ENCODE measurements at regions not wholly inside any gene's neighbourhood (a gene's known extent, or its start where the extent isn't known, plus 50 kb on each side); places are given as distances from the start of the nearest gene placed in this dataset.

DNA sequence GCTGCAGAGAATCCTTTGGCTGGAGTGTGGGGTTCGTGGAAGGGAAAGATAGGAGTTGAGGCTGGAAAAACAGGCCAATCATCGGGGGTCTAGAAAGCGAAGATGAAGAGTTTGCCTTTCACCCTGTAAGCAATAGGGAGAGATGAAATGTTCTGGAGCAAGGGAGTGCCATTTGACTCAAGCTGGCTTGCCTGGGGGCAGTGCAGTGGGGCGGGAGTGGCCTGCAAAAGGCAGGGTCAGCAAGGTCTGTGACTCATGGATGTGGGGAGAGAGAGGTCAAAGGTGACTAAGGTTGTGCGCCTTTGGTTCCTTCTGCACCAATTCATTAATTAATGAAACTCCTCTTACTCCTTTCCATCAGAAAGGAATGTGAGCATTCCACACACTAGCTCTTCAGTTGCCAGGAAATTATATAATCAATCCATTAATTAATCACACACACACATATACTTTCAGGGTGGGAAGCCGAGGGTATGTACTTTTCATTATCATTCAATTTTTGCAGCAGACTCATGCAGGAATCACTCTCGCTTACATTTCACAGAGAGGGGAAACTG lies 227.6 kb downstream of the MYCN start:
- H3K4me3 ChIP-seq (ENCODE audit: low read depth, low read length) = no peak overlapping the region

DNA sequence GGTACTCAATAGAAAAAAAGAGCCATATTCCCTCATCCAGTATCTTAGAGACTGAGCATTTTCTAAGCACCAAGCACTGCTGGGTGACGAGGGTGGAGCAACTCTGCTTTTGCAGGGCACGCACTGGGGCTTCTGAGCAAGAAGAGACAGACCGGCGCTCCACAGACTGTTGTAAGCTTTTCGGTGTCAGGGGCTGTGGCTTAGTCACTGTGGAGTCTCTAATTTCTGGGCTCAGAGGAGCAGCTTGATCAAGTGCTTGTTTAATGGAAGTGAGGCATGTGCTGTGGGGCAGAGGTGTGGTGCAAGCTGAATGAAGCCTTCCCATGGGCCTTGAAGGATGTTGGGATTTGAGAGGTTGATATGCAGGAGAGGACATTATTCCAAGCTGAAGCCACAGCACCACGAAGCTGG lies 227.1 kb downstream of the MYCN start:
- H3K4me3 ChIP-seq (ENCODE audit: low read depth, low read length) = no peak overlapping the region

DNA sequence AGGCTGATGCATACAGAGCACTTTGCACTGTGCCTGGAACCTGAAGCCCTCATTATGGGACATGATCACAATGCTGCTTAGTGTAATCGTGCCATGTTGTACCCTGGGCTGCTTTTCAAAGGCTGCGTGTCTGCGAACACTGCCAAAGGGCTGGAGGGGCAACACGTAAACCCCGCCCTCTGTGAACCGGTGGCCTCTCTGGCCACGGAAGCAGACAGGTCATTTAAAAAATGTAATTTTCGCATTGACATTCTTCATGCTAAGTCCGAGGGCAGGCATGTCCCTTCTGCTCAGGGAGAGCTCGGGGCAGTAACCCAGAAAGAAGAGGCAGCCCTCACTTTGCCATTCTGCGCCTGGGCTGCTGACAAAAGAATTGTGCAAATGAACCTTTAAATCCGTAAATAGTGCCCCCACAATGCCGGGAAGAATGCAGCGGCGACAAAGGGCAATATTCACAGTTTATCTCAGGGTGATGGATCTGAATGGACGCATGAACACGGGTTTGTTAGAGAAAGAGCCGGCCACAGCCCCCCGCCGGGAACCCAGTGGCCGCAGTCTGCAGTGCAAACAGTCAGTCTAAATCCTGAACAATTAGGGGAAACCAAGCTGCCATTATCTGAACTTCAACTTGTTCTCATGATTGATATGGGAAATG lies 226.1 kb downstream of the MYCN start:
- H3K4me3 ChIP-seq (ENCODE audit: low read depth, low read length) = no peak overlapping the region

DNA sequence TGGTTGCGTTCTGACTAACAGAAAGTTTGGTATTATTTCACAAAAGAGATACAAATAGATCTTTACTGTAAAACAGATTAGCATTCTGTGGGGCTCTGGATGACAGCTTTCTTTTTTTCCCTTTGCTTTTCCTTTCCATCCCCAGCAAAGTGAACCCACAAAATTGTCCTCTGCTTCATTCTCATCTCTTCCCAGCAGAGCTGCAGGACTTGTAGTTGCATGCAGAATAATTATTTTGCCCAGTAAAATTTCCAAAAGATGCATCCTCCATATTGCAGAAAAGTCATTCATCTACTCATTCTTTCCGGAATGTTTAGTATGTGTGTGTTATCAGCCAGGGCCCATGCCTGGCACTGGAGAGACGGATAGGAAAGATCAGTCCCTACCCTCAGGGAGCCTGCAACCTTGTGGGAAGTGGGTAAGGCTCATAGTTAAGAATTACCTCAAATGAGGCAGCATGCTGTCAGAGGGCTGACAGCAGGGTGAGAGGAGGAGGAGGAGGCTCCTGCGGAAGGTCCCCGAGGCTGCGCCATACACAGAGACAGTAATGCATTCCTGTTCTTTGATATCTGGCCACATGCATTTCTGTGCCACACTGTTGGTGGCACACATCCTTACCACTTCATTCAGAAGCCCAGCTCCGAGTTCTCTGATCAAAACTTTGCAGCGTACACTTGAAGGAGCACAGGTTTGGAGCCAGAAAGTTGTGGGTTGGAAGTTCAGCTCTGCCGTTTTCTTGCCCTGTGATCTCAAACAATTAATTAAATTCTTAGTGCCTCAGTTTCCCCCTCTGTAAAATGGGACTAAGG lies 225.4 kb downstream of the MYCN start:
- H3K4me3 ChIP-seq (ENCODE audit: low read depth, low read length) = no peak overlapping the region

DNA sequence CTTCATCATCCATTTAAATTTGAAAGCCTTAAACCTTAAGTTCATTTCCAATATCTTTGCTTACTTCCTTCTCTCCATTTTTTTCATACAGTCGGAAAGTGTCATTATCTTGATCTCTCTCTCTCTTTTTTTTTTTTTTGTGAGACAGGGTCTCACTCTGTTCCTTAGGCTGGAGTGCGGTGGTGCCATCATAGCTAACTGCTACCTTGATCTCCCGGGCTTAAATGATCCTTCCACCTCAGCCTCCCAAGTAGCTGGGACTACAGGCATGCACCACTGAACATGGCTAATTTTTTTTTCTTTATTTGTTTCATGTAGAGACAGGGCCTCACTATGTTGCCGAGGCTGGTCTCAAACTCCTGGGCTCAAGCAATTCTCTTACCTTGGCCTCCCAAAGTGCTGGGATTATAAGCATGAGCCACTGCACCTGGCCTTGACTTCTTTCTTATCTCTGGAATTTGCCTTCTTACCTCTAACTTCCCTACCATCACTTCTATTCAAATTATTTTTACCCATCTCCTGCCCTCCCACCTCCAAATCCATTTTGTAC lies 222.2 kb downstream of the MYCN start:
- no peak overlapping the region for H3K4me3 ChIP-seq (ENCODE audit: low read depth, low read length)

DNA sequence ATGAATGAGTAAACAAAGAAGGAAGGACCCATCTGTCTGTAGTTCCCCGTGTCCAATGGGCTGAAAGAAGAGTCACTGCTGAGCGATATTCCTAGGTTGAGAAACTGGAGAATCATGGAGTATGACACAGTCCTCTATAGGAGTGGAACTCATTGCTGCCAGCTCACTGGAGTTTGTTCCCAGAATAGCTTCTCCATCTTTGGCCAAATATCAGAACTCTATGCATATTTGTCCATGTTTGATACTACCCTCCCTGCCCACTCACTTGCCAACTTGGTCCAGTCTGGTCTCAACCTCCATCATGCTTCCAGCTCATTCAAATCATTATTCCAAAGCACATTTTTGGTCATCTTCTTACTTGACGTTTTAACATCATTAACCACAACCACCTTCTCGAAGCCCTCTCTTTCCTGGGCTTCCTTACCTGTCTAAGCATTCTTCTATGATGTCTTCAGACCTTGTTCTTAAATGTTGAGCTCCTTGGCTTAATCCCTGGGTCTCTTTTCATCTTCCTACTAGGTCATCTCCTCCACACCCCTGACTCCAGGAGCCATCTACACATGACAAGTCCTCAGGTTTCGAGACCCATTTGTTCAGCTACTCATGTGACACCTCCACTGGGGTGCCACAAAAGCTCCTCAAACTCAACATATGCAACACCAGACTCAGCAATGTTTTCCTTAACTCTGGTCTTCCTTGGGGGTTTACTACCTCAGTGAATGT lies 221.6 kb downstream of the MYCN start:
- H3K4me3 ChIP-seq (ENCODE audit: low read depth, low read length) = no peak overlapping the region

DNA sequence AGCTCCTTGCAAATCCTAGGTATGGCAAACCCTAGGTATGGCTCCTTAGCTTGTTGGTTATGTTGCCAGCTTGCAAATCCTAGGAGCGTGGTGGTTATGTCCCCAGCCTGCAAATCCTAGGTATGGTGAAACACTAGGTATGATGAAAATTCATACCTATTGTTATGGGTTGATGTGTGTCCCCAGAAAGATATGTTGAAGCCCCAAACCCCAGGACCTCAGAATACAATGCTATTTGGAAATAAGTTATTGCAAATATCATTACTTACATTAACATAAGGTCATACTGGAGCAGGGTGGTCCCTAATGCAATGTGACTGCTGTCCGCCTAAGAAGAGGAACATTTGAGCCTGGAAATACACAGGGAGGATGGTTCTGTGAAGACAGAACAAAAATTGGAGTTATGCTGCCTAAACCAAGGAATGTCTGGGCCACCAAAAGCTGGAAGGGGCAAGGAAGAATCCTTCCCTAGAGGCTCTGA lies 220.8 kb downstream of the MYCN start:
- no peak overlapping the region for H3K4me3 ChIP-seq (ENCODE audit: low read depth, low read length)

DNA sequence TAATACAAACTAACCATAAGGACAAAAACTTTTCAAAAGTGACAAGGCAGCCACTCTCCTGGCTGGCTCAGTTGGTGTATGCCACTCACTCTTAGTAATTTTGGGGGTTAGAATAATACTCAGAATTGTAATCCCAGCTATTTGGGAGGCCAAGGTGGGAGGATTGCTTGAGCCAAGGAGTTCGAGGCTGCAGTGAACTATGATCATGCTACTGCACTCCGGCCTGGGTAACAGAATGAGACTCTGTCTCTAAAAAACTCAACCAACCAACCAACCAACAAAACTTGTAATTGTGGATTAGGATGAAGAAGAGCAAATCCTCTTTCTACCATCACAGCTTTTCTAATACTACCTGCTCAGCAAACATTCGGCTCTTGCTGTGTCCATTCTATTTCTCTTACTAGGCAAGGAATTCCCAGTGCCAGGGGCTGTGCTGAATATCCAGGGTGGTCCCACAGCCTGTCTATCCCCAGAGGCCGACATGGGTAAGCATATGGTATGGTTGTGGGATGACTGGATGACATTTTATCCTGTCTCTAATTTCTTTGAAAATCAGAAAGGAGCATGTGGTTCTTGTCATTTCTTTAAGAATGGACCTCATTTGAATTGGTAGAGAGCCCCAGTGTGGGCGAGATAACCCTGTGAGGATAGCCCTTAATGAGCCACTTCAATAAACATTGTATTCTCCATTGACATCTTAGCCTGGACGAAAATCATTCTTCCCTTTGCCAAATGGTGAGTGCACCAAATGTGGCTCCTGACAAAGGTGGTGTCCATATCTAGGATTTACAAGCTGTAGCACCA lies 220.1 kb downstream of the MYCN start:
- no peak overlapping the region for H3K4me3 ChIP-seq (ENCODE audit: low read depth, low read length)

DNA sequence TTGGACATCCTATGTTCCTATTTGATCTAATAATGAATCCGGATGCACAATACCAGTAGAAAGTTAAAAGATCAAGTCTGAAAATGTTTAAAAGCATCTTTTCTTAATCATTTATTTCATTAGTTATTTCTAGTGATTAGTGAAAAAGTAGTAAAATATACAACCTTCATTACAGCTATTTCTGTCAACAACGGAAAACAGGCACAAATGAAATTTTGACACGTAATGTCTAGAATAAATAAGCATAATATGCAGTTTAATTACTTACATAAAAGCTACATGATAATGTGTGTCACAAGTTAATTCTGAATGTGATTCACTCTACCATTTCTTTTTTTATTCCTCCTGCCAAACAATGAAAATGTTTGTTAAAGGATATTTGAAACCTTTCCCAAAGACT lies 216.1 kb downstream of the MYCN start:
- H3K4me3 ChIP-seq (ENCODE audit: low read depth, low read length) = no peak overlapping the region

DNA sequence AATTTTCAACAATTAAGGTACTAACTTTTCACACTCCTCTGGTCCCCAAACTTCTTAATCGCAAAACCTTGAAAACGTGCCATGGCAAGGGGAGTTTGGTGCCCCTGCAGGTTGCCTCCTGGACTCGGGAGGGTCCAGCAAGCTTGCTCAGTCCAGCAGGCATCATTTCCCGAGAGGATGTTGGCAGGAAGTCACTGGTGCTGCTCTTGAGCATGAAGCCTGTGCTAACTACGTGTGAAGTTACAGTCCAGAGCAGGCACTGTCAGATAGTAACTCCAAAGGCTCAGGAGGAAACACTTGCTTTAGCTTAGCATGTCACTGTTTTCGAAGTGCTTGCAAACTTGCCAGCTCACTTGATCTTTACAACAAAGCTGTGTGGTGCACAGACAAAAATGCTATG lies 215.4 kb downstream of the MYCN start:
- no peak overlapping the region for H3K4me3 ChIP-seq (ENCODE audit: low read depth, low read length)

DNA sequence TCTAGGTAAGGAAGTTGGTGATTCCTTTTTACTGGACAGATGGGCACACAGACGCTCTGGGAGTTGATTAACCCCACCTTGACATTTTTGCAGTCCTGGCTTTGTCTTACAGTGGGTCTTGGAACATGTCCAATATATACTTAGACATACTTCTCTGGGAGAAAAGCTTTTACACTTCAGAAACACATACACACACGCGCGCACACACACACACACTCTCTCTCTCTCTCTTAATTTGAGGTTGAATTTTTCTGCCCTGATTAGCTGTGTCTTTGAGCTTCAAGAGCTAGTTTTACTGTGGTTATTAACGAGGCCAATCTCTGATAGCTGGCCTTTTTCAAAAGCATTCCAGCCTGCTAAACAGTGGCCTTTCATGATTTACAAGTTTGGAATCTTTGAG lies 215.0 kb downstream of the MYCN start:
- H3K4me3 ChIP-seq (ENCODE audit: low read depth, low read length) = no peak overlapping the region

DNA sequence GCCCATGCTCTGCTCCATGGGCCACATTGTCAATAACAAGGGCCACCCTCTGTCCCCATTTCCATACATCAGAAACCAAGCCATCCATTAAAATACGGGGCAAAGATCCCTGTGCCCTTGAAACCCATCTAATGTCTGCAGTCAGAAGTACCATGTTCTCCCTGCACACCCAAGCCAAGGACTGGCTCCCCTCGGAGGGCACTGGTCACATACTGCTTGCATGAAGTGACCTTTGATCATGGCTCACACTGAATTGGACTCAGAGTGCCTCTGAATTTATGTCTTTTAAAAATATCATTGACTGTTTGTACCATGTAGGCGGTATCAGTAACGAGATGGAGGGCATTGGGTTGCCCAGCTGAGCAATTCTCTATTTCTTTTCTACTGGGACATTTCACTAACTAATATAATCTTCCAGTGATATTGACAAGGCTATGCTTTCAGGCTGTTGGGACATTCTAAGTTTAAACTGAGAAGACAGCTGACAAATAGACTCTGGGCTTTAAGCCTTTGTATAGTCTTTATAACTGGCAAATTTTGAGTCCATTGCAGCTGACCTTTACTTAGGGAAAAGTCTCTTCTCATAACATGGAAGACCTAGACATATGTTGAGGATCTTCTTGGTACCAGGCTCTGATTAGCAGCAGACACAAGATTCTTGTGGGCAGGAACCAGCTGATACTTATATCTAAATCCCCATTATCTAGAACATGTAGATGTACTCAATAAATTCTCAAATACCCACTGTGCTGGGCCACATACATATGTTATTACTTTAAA lies 214.3 kb downstream of the MYCN start:
- no peak overlapping the region for H3K4me3 ChIP-seq (ENCODE audit: low read depth, low read length)

DNA sequence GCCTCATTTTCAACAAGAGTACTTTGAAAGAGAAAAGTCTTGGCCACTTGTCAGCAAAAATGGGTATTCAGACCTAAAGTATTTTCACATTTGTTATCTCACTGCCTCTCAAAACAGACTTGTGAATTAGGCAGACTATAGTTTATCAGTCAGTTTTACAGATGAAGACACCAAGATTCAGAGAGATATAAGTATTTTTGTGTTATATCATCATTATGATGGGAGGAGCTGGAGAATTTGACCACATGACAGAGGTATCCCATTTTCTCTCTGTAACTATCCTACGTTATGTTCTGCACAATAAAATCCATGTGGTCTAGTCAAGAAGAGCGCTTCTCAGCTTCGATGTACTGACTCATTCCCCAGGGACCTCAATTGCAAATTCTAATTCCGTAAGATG lies 213.7 kb downstream of the MYCN start:
- H3K4me3 ChIP-seq (ENCODE audit: low read depth, low read length) = no peak overlapping the region

DNA sequence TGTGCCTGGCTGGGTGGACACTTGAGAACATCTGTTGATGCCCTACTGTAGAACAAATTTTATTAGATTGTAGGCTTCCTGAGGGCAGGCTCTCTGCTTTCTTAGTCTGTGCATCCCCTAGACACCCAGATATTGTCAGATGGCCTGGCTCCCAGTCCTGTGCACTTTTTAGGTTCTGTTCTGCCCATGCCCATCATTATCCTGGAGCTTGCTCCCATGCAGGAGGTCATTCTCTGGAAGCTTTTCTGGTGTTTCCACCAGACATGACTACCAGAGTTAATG lies 213.3 kb downstream of the MYCN start:
- no peak overlapping the region for H3K4me3 ChIP-seq (ENCODE audit: low read depth, low read length)

DNA sequence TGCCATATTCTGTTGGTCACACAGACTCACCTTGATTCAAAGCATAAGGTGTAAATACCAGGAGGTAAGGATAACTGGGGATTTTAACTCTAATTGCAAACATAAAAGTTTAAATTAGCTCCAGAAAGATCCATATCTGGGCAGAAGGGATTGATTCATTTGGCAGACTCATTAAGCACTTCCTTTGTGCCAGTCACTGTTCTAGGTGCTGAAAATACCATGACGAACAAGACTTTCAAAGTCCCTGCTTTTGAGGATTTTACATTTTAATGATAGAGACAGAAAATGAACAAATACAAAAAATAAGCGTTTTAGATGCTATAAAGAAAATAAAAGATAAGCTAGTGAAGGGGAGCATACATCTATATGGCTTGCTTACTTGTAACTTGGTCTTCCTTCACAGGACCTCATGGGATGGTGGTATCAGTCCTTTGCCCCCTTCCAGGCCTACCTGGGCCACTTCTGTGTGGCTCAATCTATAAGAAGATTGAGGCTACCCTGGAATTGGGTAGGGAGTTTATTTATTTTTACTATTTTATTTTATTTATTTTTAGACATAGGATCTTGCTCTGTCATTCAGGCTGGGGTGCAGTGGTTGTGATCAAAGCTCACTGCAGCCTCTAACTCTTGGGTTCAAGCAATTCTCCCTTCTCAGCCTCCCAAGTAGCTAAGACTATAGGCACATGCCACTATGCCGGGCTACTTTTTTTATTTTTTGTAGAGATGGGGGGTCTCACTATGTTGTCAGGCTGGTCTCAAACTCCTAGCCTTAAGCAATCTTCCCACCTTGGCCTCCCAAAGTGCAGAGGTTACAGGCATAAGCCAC lies 212.8 kb downstream of the MYCN start:
- no peak overlapping the region for H3K4me3 ChIP-seq (ENCODE audit: low read depth, low read length)

DNA sequence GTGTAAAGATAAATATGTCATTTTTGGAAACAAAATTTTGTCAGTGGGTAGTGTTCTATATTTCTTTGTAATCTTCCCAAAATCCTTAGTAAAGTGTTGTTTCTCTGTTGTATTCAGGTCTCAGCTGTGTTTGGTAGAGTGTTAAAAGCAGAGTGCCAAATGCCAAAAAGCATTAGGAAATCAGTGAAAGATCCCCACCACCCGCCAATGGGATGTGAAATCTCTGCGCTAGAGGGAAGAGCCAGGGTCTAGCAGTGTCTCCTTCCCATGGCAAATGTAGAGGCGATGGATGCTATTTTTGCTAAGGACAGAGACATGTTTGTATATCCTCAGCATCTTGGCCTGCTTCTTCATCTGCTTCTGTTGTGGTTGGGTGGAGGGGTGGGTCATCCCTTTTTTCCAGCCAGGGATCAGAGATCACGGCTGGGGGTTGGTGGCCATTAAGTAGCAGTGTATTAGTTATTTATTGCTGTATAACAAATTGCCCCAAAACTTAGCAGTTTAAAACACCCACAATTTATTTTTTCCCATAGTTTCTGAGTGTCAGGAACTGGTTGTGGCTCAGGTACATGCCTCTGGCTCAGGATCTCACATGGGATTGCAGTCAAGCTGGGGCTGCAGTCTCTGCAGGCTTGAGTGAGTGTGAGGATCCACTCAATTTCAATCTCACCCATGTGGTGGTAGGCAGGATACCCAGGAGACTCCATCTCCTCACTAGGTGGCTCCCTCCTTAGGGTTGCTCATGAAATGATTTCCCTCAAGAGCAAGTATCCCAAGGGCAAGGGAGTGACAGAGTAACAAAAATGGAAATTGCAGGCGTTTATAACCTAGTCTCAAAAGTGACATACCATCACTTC lies 211.9 kb downstream of the MYCN start:
- no peak overlapping the region for H3K4me3 ChIP-seq (ENCODE audit: low read depth, low read length)

DNA sequence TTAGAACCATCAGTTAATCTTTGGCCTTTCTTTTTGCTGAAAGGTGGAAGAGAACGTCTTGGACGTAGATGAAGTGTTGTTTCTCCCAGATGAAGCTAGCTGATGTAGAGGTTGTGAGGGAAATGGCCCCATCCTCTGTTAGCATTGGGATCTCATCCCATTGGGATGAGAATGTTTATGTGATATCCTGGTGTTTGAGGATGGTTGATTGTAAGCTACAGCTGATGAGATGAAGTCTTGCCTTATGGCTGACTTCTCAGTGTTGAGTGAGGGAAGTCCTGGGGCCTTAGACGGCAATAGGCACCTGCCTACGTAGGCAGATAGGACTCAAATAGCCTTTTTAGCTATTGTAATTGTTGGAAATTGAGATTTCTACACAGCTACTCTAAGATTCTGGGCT lies 211.3 kb downstream of the MYCN start:
- no peak overlapping the region for H3K4me3 ChIP-seq (ENCODE audit: low read depth, low read length)

DNA sequence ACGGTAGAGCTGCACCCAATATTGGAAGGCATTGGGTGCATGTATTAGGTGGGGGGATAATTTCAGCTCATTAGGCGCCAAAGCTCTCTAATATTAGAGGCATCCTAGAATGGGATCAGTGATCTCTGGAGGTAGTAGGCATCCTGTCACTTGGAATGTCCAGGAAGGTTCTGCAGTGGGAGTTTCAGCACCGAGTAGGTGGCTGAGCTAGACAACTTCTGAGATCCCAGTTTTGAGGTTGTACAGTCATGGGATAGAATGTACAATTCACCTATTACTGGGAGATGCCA lies 210.9 kb downstream of the MYCN start:
- H3K4me3 ChIP-seq (ENCODE audit: low read depth, low read length) = no peak overlapping the region

All from iPS-11a (cell line).